IMR-90 (cell line): ENCODE measurements at regions not wholly inside any gene's neighbourhood (a gene's known extent, or its start where the extent isn't known, plus 50 kb on each side); places are given as distances from the start of the nearest gene placed in this dataset.

ENCODE experiments used
- ATAC-seq: fragments of 200-7000 bp; cut with Tn5 transposase; 2 replicates; pipeline ENCODE4 v1.9.1; 2020; ENCODE audit warnings: low read depth, mild to moderate bottlenecking, moderate library complexity
- BruUV-seq: library from RNA; stranded (reverse); fragments of 400-500 nt; replicated peaks from 2 replicates; lab custom pipeline; 2021; lab: Mats Ljungman, UMichigan
- CTCF ChIA-PET: fragments of 300-600 bp; formaldehyde crosslinking; extraction: SDS; loops from one replicate; lab custom pipeline; 2021; ENCODE audit warnings: antibody characterized with exemption; lab: Yijun Ruan, JAX
- POLR2A ChIA-PET: fragments of 300-600 bp; sonication (Branson Sonifier 250); formaldehyde crosslinking; loops from one replicate; lab custom pipeline; 2022; ENCODE audit warnings: antibody characterized with exemption; ENCODE audit not compliant: unreplicated experiment; lab: Charles Lee
- DNase-seq: peaks from one replicate; pipeline ENCODE4 v3.0.0; 2013
- H2AFZ ChIP-seq: replicated peaks from 2 replicates; pipeline ENCODE3; 2013; ENCODE audit warnings: low read length, mild to moderate bottlenecking; ENCODE audit not compliant: poor library complexity
- H2AK5ac ChIP-seq: 2 replicates; pipeline ENCODE4 v1.6.1; 2013; ENCODE audit warnings: low read depth, low read length, inconsistent platforms
- H2AK9ac ChIP-seq: replicated peaks from 2 replicates; pipeline ENCODE3; 2013; ENCODE audit warnings: mild to moderate bottlenecking, low read depth, low read length, moderate library complexity; ENCODE audit not compliant: poor library complexity
- H2BK120ac ChIP-seq: 2 replicates; pipeline ENCODE4 v1.6.1; 2013; ENCODE audit warnings: low read depth, low read length, inconsistent platforms
- H2BK15ac ChIP-seq: 3 replicates; pipeline ENCODE4 v1.6.1; 2013; ENCODE audit warnings: low read depth, low read length, inconsistent platforms
- H2BK20ac ChIP-seq: 2 replicates; pipeline ENCODE4 v1.6.1; 2013; ENCODE audit warnings: low read depth, mild to moderate bottlenecking, inconsistent platforms, low read length, moderate library complexity
- H2BK5ac ChIP-seq: 2 replicates; pipeline ENCODE4 v1.6.1; 2013; ENCODE audit warnings: mild to moderate bottlenecking, low read depth, low read length, inconsistent platforms; ENCODE audit not compliant: poor library complexity, severe bottlenecking
- H3K14ac ChIP-seq: replicated peaks from 2 replicates; pipeline ENCODE4 v1.6.1; 2013; ENCODE audit warnings: low read depth, low read length, inconsistent platforms
- H3K18ac ChIP-seq: 2 replicates; pipeline ENCODE4 v1.6.1; 2013; ENCODE audit warnings: low read depth, low read length, control low read depth
- H3K23ac ChIP-seq: 2 replicates; pipeline ENCODE4 v1.6.1; 2013; ENCODE audit warnings: low read depth, low read length, inconsistent platforms
- H3K27ac ChIP-seq: 2 replicates; pipeline ENCODE4 v1.5.1; 2013; ENCODE audit warnings: mild to moderate bottlenecking, control low read depth, low read length; ENCODE audit not compliant: insufficient read depth
- H3K27me3 ChIP-seq: 2 replicates; pipeline ENCODE4 v1.6.1; 2013; ENCODE audit warnings: low read length; ENCODE audit not compliant: control insufficient read depth, insufficient read depth
- H3K36me3 ChIP-seq: 2 replicates; pipeline ENCODE4 v1.6.1; 2013; ENCODE audit warnings: low read length, mixed read lengths; ENCODE audit not compliant: control insufficient read depth, insufficient read depth
- H3K4ac ChIP-seq: 2 replicates; pipeline ENCODE4 v1.6.1; 2013; ENCODE audit warnings: low read depth, low read length, inconsistent platforms
- H3K4me1 ChIP-seq: 2 replicates; pipeline ENCODE4 v1.6.1; 2013; ENCODE audit warnings: low read length, mixed read lengths; ENCODE audit not compliant: control insufficient read depth, insufficient read depth
- H3K4me2 ChIP-seq: 2 replicates; pipeline ENCODE4 v1.6.1; 2013; ENCODE audit warnings: low read depth, mild to moderate bottlenecking, control low read depth, low read length, moderate library complexity
- H3K4me3 ChIP-seq: 2 replicates; pipeline ENCODE4 v1.5.1; 2013; ENCODE audit warnings: low read depth, mild to moderate bottlenecking, control low read depth, low read length, moderate library complexity; ENCODE audit not compliant: insufficient read depth
- H3K56ac ChIP-seq: 2 replicates; pipeline ENCODE4 v1.6.1; 2013; ENCODE audit warnings: low read length, inconsistent platforms; ENCODE audit not compliant: insufficient read depth; ENCODE audit errors: extremely low read depth
- H3K79me1 ChIP-seq, 2 experiments: 2 replicates each; pipeline ENCODE4 v1.6.1; 2013; ENCODE audit warnings: low read length in 2 of 2, inconsistent platforms in 1 of 2, low read depth in 1 of 2
- H3K9ac ChIP-seq: 2 replicates; pipeline ENCODE4 v1.6.1; 2013; ENCODE audit warnings: low read depth, low read length, control low read depth
- H3K9me1 ChIP-seq: 2 replicates; pipeline ENCODE4 v1.6.1; 2013; ENCODE audit warnings: low read length, inconsistent platforms; ENCODE audit not compliant: insufficient read depth
- H3K9me3 ChIP-seq: 2 replicates; pipeline ENCODE4 v1.6.1; 2013; ENCODE audit warnings: low read length; ENCODE audit not compliant: control insufficient read depth, insufficient read depth
- H4K20me1 ChIP-seq: 2 replicates; pipeline ENCODE4 v1.6.1; 2013; ENCODE audit warnings: low read length, inconsistent platforms; ENCODE audit not compliant: insufficient read depth
- H4K5ac ChIP-seq: 2 replicates; pipeline ENCODE4 v1.6.1; 2013; ENCODE audit warnings: mild to moderate bottlenecking, low read depth, low read length, control low read depth
- H4K8ac ChIP-seq, 2 experiments: 2 replicates each; pipeline ENCODE4 v1.6.1; 2013; ENCODE audit warnings: low read depth in 2 of 2, low read length in 2 of 2, control low read depth in 1 of 2, inconsistent platforms in 1 of 2
- H4K91ac ChIP-seq: 2 replicates; pipeline ENCODE4 v1.6.1; 2013; ENCODE audit warnings: low read depth, low read length, inconsistent platforms; ENCODE audit not compliant: insufficient read depth
- CEBPB ChIP-seq: IDR thresholded peaks from 2 replicates; pipeline ENCODE4 v1.6.1; 2012; ENCODE audit warnings: low read depth, low read length, improper control_type of control experiment
- CHD1 ChIP-seq: IDR thresholded peaks from 2 replicates; pipeline ENCODE4 v1.6.1; 2012; ENCODE audit warnings: low read depth, low read length, improper control_type of control experiment
- MAFK ChIP-seq: IDR thresholded peaks from 2 replicates; pipeline ENCODE4 v1.6.1; 2012; ENCODE audit warnings: low read depth, low read length, improper control_type of control experiment
- NFE2L2 ChIP-seq: fragments of 150-350 bp; IDR thresholded peaks from 2 replicates; pipeline ENCODE4 v1.6.1; 2016; ENCODE audit warnings: low read depth, mild to moderate bottlenecking, low read length
- RCOR1 ChIP-seq: IDR thresholded peaks from 2 replicates; pipeline ENCODE4 v1.6.1; 2012; ENCODE audit warnings: mild to moderate bottlenecking, low read length, improper control_type of control experiment; ENCODE audit not compliant: insufficient replicate concordance
- USF2 ChIP-seq: fragments of 150-350 bp; IDR thresholded peaks from 2 replicates; pipeline ENCODE4 v1.6.1; 2017; ENCODE audit warnings: mild to moderate bottlenecking, antibody characterized with exemption, low read length, low read depth
- WGBS, 2 experiments: methylation state at CpG; one replicate each; pipeline versions ENCODE4 v1.1.5 to v1.1.7; 2013; ENCODE audit warnings: missing lambda C conversion rate in 2 of 2; ENCODE audit not compliant: insufficient read length in 1 of 2; ENCODE audit errors: extremely low coverage in 2 of 2; 5-methylcytosine and 5-hydroxymethylcytosine counted together
- dilution Hi-C: fragments of 300-500 bp; cut with HindIII; formaldehyde crosslinking; loops from one replicate; pipeline ENCODE4 v1.14.3; 2018; ENCODE audit warnings: low sequenced_read_pairs; ENCODE audit not compliant: unreplicated experiment
- in situ Hi-C: fragments of 300-500 bp; cut with MboI; formaldehyde crosslinking; loops from 3 replicates; pipeline ENCODE4 v1.14.3; 2019; ENCODE audit warnings: low sequenced_read_pairs, inconsistent platforms, mixed read lengths
- intact Hi-C: fragments of 100-400 bp; cut with micrococcal nuclease; formaldehyde crosslinking; loops from 2 replicates; pipeline ENCODE4 v1.10.0; 2022

- Histone ChIP-seq H2BK120ac (no peak overlapping the region), H3K27me3 (no peaks in the 10 kb centered on the region), H3K56ac (no peak overlapping the region), H2BK15ac (no peak overlapping the region), H2AK5ac (no peak overlapping the region), H3K23ac (no peak overlapping the region), H4K20me1 (no peaks in the 10 kb centered on the region), H3K4me3 (no peak overlapping the region), H3K18ac (no peak overlapping the region), H4K5ac (no peak overlapping the region), H2BK5ac (no peak overlapping the region), H3K4me1 (no peaks in the 10 kb centered on the region), H3K27ac (no peak overlapping the region), H4K8ac (no peak overlapping the region), H3K36me3 (no peaks in the 10 kb centered on the region), H2BK20ac (no peak overlapping the region), H3K4ac (no peak overlapping the region), H3K14ac (no peak overlapping the region), H3K9me3 (peaks cover 5% of the 10 kb centered on the region), H2AK9ac (no peak overlapping the region), H2AFZ (no peak overlapping the region), H3K9ac (no peak overlapping the region), H4K91ac (no peak overlapping the region), H3K4me2 (no peak overlapping the region), H3K9me1 (no peaks in the 10 kb centered on the region), H3K79me1 (no peaks in the 10 kb centered on the region)
- BruUV-seq, result no TSS peak
- dilution Hi-C loops (no loop called here), in situ Hi-C loops (no loop called here), intact Hi-C loops (no loop called here)
- TF ChIP-seq USF2 (no peak), CEBPB (no peak), MAFK (no peak), NFE2L2 (no peak), CHD1 (no peak), RCOR1 (no peak)
- POLR2A ChIA-PET, result no interaction called here
- CTCF ChIA-PET, result no interaction called here
- no peak for ATAC-seq
- WGBS, 2 experiments, result 20% methylated on average over 1 of the region's 2 CpGs; no CpG with 5 or more reads in 1 of the 2 experiments
- no peak for DNase-seq
Measured at GRCh38 chr18:66734451-66734850, 130.6 kb upstream of the CDH19 start.
